ENCODE measurements at regions not wholly inside any gene's neighbourhood (a gene's known extent, or its start where the extent isn't known, plus 50 kb on each side); places are given as distances from the start of the nearest gene placed in this dataset.

DNA sequence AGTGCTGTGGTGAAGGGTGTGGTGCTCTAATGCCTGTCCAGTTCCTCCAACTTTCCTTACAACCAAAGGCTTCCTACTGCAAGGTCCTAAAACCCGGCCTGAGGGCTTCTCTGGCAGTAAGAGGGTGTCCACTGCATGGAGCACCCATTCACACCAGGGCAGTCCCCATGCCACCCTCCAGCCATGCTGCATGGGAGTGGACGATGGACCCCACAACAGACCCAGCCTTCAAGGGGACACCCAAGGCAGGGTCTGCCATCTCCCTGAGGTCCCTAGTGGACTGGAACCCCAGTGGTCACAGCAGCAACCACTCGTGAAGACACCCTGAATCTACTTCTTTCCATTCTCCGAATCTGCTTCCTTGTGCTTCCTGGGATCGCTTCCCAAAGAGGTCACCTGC is 117.6 kb upstream of the SOX1 start:
- TF ChIP-seq, protein P1, sequence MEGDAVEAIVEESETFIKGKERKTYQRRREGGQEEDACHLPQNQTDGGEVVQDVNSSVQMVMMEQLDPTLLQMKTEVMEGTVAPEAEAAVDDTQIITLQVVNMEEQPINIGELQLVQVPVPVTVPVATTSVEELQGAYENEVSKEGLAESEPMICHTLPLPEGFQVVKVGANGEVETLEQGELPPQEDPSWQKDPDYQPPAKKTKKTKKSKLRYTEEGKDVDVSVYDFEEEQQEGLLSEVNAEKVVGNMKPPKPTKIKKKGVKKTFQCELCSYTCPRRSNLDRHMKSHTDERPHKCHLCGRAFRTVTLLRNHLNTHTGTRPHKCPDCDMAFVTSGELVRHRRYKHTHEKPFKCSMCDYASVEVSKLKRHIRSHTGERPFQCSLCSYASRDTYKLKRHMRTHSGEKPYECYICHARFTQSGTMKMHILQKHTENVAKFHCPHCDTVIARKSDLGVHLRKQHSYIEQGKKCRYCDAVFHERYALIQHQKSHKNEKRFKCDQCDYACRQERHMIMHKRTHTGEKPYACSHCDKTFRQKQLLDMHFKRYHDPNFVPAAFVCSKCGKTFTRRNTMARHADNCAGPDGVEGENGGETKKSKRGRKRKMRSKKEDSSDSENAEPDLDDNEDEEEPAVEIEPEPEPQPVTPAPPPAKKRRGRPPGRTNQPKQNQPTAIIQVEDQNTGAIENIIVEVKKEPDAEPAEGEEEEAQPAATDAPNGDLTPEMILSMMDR (IDR thresholded peaks at IDR 0.05) = no peak
- TF ChIP-seq POLR2AphosphoS5 (IDR thresholded peaks at IDR 0.05) = no peak
- no peak for TF ChIP-seq POLR2A (IDR thresholded peaks at IDR 0.05)
